ENCODE measurements at regions not wholly inside any gene's neighbourhood (a gene's known extent, or its start where the extent isn't known, plus 50 kb on each side); places are given as distances from the start of the nearest gene placed in this dataset.

- no peak overlapping the region for H3K4me3 ChIP-seq (ENCODE audit: low read depth, low read length)
- no peak for DNase-seq (ENCODE audit: low read depth)
- TF ChIP-seq, protein P1, sequence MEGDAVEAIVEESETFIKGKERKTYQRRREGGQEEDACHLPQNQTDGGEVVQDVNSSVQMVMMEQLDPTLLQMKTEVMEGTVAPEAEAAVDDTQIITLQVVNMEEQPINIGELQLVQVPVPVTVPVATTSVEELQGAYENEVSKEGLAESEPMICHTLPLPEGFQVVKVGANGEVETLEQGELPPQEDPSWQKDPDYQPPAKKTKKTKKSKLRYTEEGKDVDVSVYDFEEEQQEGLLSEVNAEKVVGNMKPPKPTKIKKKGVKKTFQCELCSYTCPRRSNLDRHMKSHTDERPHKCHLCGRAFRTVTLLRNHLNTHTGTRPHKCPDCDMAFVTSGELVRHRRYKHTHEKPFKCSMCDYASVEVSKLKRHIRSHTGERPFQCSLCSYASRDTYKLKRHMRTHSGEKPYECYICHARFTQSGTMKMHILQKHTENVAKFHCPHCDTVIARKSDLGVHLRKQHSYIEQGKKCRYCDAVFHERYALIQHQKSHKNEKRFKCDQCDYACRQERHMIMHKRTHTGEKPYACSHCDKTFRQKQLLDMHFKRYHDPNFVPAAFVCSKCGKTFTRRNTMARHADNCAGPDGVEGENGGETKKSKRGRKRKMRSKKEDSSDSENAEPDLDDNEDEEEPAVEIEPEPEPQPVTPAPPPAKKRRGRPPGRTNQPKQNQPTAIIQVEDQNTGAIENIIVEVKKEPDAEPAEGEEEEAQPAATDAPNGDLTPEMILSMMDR (conservative IDR thresholded peaks at IDR 0.05; ENCODE audit: low read depth, low read length): no peak
Measured at GRCh38 chr18:75683426-75683825, 255.9 kb upstream of the SMIM21 start.

- no peak overlapping the region for H3K4me3 ChIP-seq (ENCODE audit: low read depth, low read length)
- TF ChIP-seq, protein P1 (conservative IDR thresholded peaks at IDR 0.05; ENCODE audit: low read depth, low read length): no peak
- no peak for DNase-seq (ENCODE audit: low read depth)
Measured at GRCh38 chr18:75681538-75682115, 254.1 kb upstream of the SMIM21 start.

- no peak overlapping the region for H3K4me3 ChIP-seq (ENCODE audit: low read depth, low read length)
- TF ChIP-seq, protein P1 (conservative IDR thresholded peaks at IDR 0.05; ENCODE audit: low read depth, low read length): no peak
- DNase-seq (ENCODE audit: low read depth): no peak
Measured at GRCh38 chr18:75679331-75679730, 251.8 kb upstream of the SMIM21 start.

- H3K4me3 ChIP-seq (ENCODE audit: low read depth, low read length): no peak overlapping the region
- peak; percentile 15 for DNase-seq (ENCODE audit: low read depth)
- TF ChIP-seq, protein P1 (conservative IDR thresholded peaks at IDR 0.05; ENCODE audit: low read depth, low read length): no peak
Measured at GRCh38 chr18:75678627-75679026, 251.1 kb upstream of the SMIM21 start.

- TF ChIP-seq, protein P1 (conservative IDR thresholded peaks at IDR 0.05; ENCODE audit: low read depth, low read length): no peak
- no peak overlapping the region for H3K4me3 ChIP-seq (ENCODE audit: low read depth, low read length)
- no peak for DNase-seq (ENCODE audit: low read depth)
Measured at GRCh38 chr18:75677696-75678455, 250.4 kb upstream of the SMIM21 start.

DNA sequence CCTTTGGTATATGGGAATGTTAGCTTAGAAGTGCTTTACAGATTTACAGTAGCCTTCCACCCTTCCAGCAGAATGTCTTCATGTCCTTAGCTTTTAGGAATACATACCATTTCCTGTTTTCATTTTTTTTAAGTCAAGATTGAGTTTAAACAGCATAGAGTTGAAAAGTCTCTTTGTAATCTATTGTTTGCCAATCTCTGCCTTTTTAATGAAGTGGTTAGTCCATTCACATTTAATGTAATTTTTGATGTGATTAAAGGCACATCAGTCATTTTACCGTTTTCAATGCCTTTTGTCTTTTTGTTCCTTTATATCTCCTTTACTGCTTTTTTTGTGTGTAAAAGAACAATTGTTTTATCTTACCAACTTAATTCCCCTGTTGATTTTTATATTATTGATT lies 233.4 kb upstream of the SMIM21 start:
- TF ChIP-seq, protein P1 (conservative IDR thresholded peaks at IDR 0.05; ENCODE audit: low read depth, low read length): no peak
- no peak for DNase-seq (ENCODE audit: low read depth)
- H3K4me3 ChIP-seq (ENCODE audit: low read depth, low read length): no peak overlapping the region
